Gastroesophageal sphincter (tissue), 4 donors: ENCODE measurements at regions not wholly inside any gene's neighbourhood (a gene's known extent, or its start where the extent isn't known, plus 50 kb on each side); places are given as distances from the start of the nearest gene placed in this dataset.

Source experiments
- ATAC-seq: fragments of 150-250 bp; one replicate; pipeline ENCODE4 v1.9.1; 2016; ENCODE audit warnings: mild to moderate bottlenecking, moderate library complexity
- H3K27ac ChIP-seq, 4 donors: fragments of 200-600 bp; sonication (generic) in 3 of 4; 1 replicate in 3 of 4; 2 replicates in 1 of 4; pipeline ENCODE4 v1.5.1; 2016 to 2019
- H3K27me3 ChIP-seq: fragments of 200-600 bp; sonication (generic); one replicate; pipeline ENCODE4 v1.5.1; 2019
- H3K36me3 ChIP-seq, 2 donors: fragments of 200-600 bp; sonication (generic); one replicate each; pipeline ENCODE4 v1.5.1; 2019; ENCODE audit warnings: control low read depth in 1 of 2
- H3K4me1 ChIP-seq, 3 donors: fragments of 200-600 bp; sonication (generic); 1 replicate in 2 of 3; 2 replicates in 1 of 3; pipeline ENCODE4 v1.5.1; 2016 to 2019; ENCODE audit warnings: control low read depth in 2 of 3
- H3K4me3 ChIP-seq, 2 donors: fragments of 200-600 bp; sonication (generic); one replicate each; pipeline ENCODE4 v1.5.1; 2019; ENCODE audit warnings: mild to moderate bottlenecking in 1 of 2, moderate library complexity in 1 of 2
- H3K9me3 ChIP-seq, 3 donors: fragments of 200-600 bp; sonication (generic); one replicate each; pipeline ENCODE4 v1.5.1; 2017 to 2019; ENCODE audit warnings: control low read depth in 2 of 3
- CTCF ChIP-seq, 4 experiments: fragments of 200-600 bp in 2 of 4; fragments of 450-650 bp in 2 of 4; sonication (generic) in 1 of 4; IDR thresholded peaks; one replicate each; pipeline ENCODE4 v1.5.1; 2017 to 2019; ENCODE audit warnings: antibody characterized with exemption in 4 of 4, mild to moderate bottlenecking in 2 of 4, moderate library complexity in 2 of 4
- EP300 ChIP-seq: sonication (generic); formaldehyde crosslinking; IDR thresholded peaks from one replicate; pipeline ENCODE4 v1.6.1; 2017; ENCODE audit warnings: antibody characterized with exemption, mild to moderate bottlenecking
- POLR2A ChIP-seq, 2 donors: fragments of 450-650 bp; IDR thresholded peaks; one replicate each; pipeline ENCODE4 v1.6.1; 2017; ENCODE audit warnings: antibody characterized with exemption in 2 of 2, mild to moderate bottlenecking in 2 of 2, moderate library complexity in 1 of 2
- POLR2AphosphoS5 ChIP-seq: sonication (generic); formaldehyde crosslinking; IDR thresholded peaks from one replicate; pipeline ENCODE4 v1.6.1; 2017; ENCODE audit warnings: antibody characterized with exemption
- WGBS, 2 donors: methylation state at CpG; one replicate each; pipeline ENCODE4 v1.1.5; 2018; ENCODE audit warnings: low coverage in 1 of 2; 5-methylcytosine and 5-hydroxymethylcytosine counted together

DNA sequence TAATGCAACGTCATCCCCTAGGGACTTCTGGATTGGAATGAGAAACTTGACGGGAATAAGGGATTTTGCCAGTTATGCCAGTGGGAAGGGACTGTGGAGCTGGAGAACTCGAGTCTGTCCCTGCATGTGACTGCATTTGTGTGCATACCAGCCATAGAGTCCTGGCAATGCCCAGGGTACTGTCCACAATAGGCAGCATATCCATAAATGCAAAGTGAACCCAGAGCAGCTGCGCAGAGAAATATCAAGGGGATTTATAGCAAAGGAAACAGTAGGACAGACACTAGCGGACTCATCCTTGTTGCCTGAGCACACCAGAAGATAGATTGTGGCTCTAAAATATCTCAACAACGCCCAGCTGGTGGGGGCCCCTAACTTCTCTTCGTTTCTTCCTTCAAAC is 247.1 kb upstream of the SRRM4 start:
- TF ChIP-seq CTCF (IDR thresholded peaks at IDR 0.05) (no peak), EP300 (no peak), POLR2A (IDR thresholded peaks at IDR 0.05) (no peak)
- 40 to 60% methylated on average over 6 to 7 of the region's 7 CpGs for WGBS, 2 donors
- ATAC-seq, result no peak

GRCh38 chr12:118737985-118738540 is 243.3 kb upstream of the SRRM4 start:
- no peak for TF ChIP-seq POLR2AphosphoS5
- TF ChIP-seq POLR2A (IDR thresholded peaks at IDR 0.05), result no peak
- no peak for TF ChIP-seq EP300
- TF ChIP-seq CTCF (IDR thresholded peaks at IDR 0.05), result no peak
- 57 to 76% methylated on average over 3 to 4 of the region's 4 CpGs for WGBS, 2 donors
- no peak overlapping the region for H3K4me3 ChIP-seq
- H3K36me3 ChIP-seq, result no peaks in the 10 kb centered on the region
- ATAC-seq, result no peak
- H3K27me3 ChIP-seq, result no peaks in the 10 kb centered on the region
- no peaks in the 10 kb centered on the region for H3K9me3 ChIP-seq
- H3K27ac ChIP-seq, result no peak overlapping the region
- no peaks in the 10 kb centered on the region for H3K4me1 ChIP-seq

More for the DNA sequence above, 247.1 kb upstream of the SRRM4 start:
- Histone ChIP-seq H3K27me3 (no peaks in the 10 kb centered on the region), H3K36me3 (no peaks in the 10 kb centered on the region), H3K4me1 (no peaks in the 10 kb centered on the region), H3K9me3 (peaks cover 0 to 1% (median 0%) of the 10 kb centered on the region in 3 donors), H3K4me3 (no peak overlapping the region), H3K27ac (no peak overlapping the region)

DNA sequence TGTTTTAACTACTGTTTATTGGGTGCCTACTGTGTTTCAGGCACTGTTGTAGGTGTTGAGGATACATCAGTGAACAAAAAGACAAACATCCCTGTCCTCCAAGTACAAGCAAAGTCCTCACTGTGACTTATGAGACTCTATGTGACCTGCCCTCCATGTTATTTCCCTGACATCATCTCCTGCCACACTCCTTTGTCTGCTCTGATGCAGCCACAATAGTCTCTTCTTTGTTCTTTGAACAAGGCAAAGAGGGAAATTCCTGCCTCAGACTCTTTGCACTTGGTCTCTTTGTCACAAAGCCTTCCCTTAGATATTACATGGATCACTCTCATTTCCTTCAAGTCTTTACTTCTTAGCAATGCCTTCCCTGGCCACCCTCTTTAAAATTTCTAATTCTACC is 240.1 kb upstream of the SRRM4 start:
- no peak for ATAC-seq
- no peaks in the 10 kb centered on the region for H3K4me1 ChIP-seq
- no peaks in the 10 kb centered on the region for H3K36me3 ChIP-seq
- H3K9me3 ChIP-seq, result no peaks in the 10 kb centered on the region
- no peak overlapping the region for H3K27ac ChIP-seq
- H3K4me3 ChIP-seq, result no peak overlapping the region
- TF ChIP-seq POLR2AphosphoS5 (no peak), EP300 (no peak), POLR2A (IDR thresholded peaks at IDR 0.05) (no peak)
- no peaks in the 10 kb centered on the region for H3K27me3 ChIP-seq

DNA sequence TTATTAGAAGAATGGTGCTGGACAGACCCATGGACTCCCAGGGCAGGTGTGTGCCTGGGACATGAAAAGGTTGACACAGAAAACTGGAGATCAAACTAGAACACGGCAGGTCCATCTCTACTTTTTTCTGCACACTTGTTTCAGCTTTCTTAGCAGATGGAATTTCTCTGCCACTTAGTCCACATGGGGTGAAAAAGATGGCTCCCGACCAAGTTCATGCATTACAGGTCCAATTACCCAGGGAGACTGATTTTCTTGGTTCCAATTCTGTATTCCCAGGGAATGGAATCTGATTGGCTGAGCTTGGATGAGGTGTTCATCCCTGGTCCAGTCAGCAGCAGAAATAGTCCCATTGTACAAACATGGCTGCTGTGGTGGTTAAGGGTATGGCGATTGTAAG is 238.9 kb upstream of the SRRM4 start:
- no peaks in the 10 kb centered on the region for H3K4me1 ChIP-seq
- 68 to 75% methylated on average over 2 to 3 of the region's 3 CpGs for WGBS, 2 donors
- TF ChIP-seq POLR2A (IDR thresholded peaks at IDR 0.05) (no peak), CTCF (IDR thresholded peaks at IDR 0.05) (no peak), POLR2AphosphoS5 (no peak), EP300 (no peak)

GRCh38 chr12:118743896-118744700 is 237.2 kb upstream of the SRRM4 start:
- ATAC-seq, result no peak
- WGBS, 2 donors, result 73 to 74% methylated on average over 4 of the region's 4 CpGs

More for the DNA sequence above, 238.9 kb upstream of the SRRM4 start:
- Histone ChIP-seq H3K9me3 (no peaks in the 10 kb centered on the region), H3K4me3 (no peak overlapping the region), H3K36me3 (no peaks in the 10 kb centered on the region), H3K27ac (no peak overlapping the region), H3K27me3 (no peaks in the 10 kb centered on the region)
- ATAC-seq, result no peak

More at GRCh38 chr12:118743896-118744700, 237.2 kb upstream of the SRRM4 start:
- Histone ChIP-seq H3K36me3 (no peaks in the 10 kb centered on the region), H3K9me3 (no peaks in the 10 kb centered on the region), H3K27ac (no peak overlapping the region), H3K4me1 (no peaks in the 10 kb centered on the region), H3K27me3 (no peaks in the 10 kb centered on the region), H3K4me3 (no peak overlapping the region)
- TF ChIP-seq CTCF (IDR thresholded peaks at IDR 0.05) (no peak), POLR2A (IDR thresholded peaks at IDR 0.05) (no peak), EP300 (no peak), POLR2AphosphoS5 (no peak)
